Activated CD4-positive, alpha-beta T cell treated with anti-CD3 and anti-CD28 coated beads, Interleukin-2, amount 10 ng/mL, durations not matched to agents 24 days and 14 days (primary cell): ENCODE measurements at regions not wholly inside any gene's neighbourhood (a gene's known extent, or its start where the extent isn't known, plus 50 kb on each side); places are given as distances from the start of the nearest gene placed in this dataset.

Source experiments
- DNase-seq: peaks from one replicate; pipeline ENCODE4 v3.0.0; 2022
- H3K27ac Mint-ChIP-seq: one replicate; pipeline ENCODE4 v1.8.0; 2022; ENCODE audit warnings: mild to moderate bottlenecking, mixed read lengths
- H3K27me3 Mint-ChIP-seq: one replicate; pipeline ENCODE4 v1.8.0; 2022; ENCODE audit warnings: mixed read lengths
- H3K36me3 Mint-ChIP-seq: one replicate; pipeline ENCODE4 v1.8.0; 2022; ENCODE audit warnings: low read depth, mild to moderate bottlenecking, mixed read lengths
- H3K4me1 Mint-ChIP-seq: one replicate; pipeline ENCODE4 v1.8.0; 2021; ENCODE audit warnings: mixed read lengths
- H3K4me3 Mint-ChIP-seq: one replicate; pipeline ENCODE4 v1.8.0; 2022; ENCODE audit warnings: mild to moderate bottlenecking, moderate library complexity, mixed read lengths
- H3K9me3 Mint-ChIP-seq: one replicate; pipeline ENCODE4 v1.8.0; 2021; ENCODE audit warnings: mixed read lengths
- intact Hi-C: fragments of 100-400 bp; cut with micrococcal nuclease; formaldehyde crosslinking; loops from one replicate; pipeline ENCODE4 v1.15.1; 2023

GRCh38 chr2:212945526-212945925 is 205.9 kb downstream of the IKZF2 start:
- no peak overlapping the region for H3K4me3 Mint-ChIP-seq

DNA sequence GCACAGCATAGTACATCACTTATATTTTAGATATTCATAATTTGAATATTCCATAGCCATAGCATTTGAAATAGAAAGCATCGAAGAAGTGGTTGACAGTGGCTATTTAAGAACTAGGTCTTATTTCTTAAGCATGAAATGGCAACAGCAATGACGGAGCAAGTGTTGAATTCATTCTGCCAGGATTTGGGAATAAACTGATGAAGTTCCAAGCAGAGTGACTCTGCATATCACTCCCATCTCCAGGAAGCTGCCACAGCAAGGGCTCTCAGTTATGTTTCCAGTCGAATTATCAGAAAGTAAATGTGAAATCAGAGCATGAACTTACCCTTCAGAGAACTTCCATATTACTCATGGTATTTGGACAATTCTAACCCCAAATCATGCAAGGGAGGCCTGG is 208.1 kb downstream of the IKZF2 start:
- intact Hi-C loops = no loop called here
- Mint-ChIP-seq H3K36me3 (no peaks in the 10 kb centered on the region), H3K4me1 (no peaks in the 10 kb centered on the region)

More at GRCh38 chr2:212945526-212945925, 205.9 kb downstream of the IKZF2 start:
- no peak for DNase-seq
- intact Hi-C loops = no loop called here
- Mint-ChIP-seq H3K27me3 (peaks cover 1% of the 10 kb centered on the region), H3K9me3 (no peaks in the 10 kb centered on the region), H3K27ac (no peak overlapping the region), H3K4me1 (no peaks in the 10 kb centered on the region), H3K36me3 (no peaks in the 10 kb centered on the region)

DNA sequence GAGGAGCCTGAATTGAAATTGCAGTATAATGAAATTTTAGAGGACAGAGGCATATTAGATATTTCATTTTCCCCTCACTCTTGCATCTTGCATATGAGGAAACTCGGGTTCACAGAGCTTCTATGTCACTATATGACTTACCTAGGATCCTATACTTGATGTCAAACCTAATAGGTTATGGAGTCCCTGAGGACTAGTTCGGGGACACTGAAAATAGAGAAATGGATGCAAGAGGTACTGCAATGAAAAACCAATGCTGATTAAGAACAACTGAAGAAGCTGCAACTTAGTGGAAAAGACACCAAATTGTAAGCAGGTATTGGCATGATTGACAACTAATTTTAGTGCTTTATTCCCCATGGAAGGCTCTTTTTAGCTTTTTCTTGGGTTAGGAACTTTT is 210.1 kb downstream of the IKZF2 start:
- intact Hi-C loops = no loop called here
- H3K9me3 Mint-ChIP-seq = no peaks in the 10 kb centered on the region
- no peaks in the 10 kb centered on the region for H3K36me3 Mint-ChIP-seq
- H3K27ac Mint-ChIP-seq = no peak overlapping the region
- no peak overlapping the region for H3K4me3 Mint-ChIP-seq
- no peak for DNase-seq
- H3K4me1 Mint-ChIP-seq = no peaks in the 10 kb centered on the region
- peaks cover 1% of the 10 kb centered on the region for H3K27me3 Mint-ChIP-seq

More for the DNA sequence above, 208.1 kb downstream of the IKZF2 start:
- no peaks in the 10 kb centered on the region for H3K9me3 Mint-ChIP-seq
- H3K27ac Mint-ChIP-seq = no peak overlapping the region
- no peak overlapping the region for H3K4me3 Mint-ChIP-seq
- no peak for DNase-seq
- H3K27me3 Mint-ChIP-seq = peaks cover 1% of the 10 kb centered on the region

DNA sequence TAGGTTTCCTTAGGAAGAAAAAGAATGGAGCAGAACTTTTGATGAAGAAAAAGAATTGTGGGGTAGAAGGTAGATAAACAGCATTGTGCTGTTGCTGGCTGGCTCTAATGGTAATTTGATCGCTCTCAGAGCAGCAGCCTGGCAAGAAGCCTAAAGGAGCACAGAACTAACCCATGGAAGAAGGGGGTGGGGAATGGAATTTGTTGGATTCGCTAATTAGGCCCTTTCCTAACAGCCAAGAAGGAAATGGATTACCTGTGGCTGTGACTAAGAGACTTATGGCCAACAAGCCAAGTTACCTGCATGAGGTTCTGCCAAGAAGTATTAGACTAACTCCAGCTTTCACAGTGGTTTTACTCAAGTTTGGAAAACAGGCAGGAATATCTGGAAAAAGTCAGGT is 210.6 kb downstream of the IKZF2 start:
- Mint-ChIP-seq H3K27me3 (peaks cover 1% of the 10 kb centered on the region), H3K9me3 (no peaks in the 10 kb centered on the region), H3K4me1 (no peaks in the 10 kb centered on the region), H3K36me3 (no peaks in the 10 kb centered on the region), H3K4me3 (no peak overlapping the region), H3K27ac (no peak overlapping the region)
- intact Hi-C loops = no loop called here
- no peak for DNase-seq

DNA sequence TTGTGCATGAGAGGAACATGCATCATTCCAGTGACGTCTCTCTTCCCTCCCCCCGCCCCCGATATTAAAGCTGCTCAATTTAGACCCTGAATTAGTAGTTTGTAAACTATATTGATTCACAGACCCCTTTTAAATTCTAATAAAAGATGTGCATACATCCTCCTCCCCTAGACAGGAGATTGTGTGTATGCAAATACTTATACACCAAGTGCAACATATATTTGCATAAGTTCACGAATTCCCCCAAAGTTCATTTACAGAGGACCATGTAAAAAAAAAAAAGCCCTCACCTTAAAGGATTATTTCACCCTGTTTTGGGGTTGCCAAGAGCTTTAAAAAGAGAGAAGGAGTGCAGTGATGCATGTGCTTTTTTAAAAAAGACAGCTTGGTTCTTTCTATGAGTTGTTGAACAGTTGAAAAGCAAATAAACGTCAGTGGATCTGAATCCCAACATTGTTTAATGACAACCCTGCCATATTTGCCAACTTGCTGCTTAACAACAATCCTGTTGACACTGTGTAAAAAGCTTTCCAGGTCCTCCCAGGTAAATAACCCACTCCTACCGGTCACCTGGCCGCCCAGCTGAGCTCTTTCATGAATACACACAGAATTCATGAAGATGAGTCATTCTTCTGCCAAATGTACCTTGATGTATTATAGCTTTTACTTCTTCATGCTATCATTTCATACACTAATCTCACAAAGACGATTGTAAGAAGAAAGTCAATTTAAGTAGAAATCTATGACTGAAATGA is 211.5 kb downstream of the IKZF2 start:
- Mint-ChIP-seq H3K36me3 (no peaks in the 10 kb centered on the region), H3K4me1 (no peaks in the 10 kb centered on the region), H3K9me3 (no peaks in the 10 kb centered on the region), H3K4me3 (no peak overlapping the region), H3K27ac (no peak overlapping the region), H3K27me3 (peaks cover 3% of the 10 kb centered on the region)
- no peak for DNase-seq
- intact Hi-C loops = no loop called here

GRCh38 chr2:212938144-212938793 is 213.1 kb downstream of the IKZF2 start:
- no peaks in the 10 kb centered on the region for H3K9me3 Mint-ChIP-seq
- intact Hi-C loops = no loop called here
- peaks cover 3% of the 10 kb centered on the region for H3K27me3 Mint-ChIP-seq
- no peaks in the 10 kb centered on the region for H3K4me1 Mint-ChIP-seq
- H3K27ac Mint-ChIP-seq = no peak overlapping the region
- no peak for DNase-seq
- H3K4me3 Mint-ChIP-seq = no peak overlapping the region
- no peaks in the 10 kb centered on the region for H3K36me3 Mint-ChIP-seq

- Mint-ChIP-seq H3K27ac (no peak overlapping the region), H3K4me1 (no peaks in the 10 kb centered on the region)
Observed at GRCh38 chr2:212936572-212936971, 214.8 kb downstream of the IKZF2 start.

GRCh38 chr2:212935752-212936151 is 215.7 kb downstream of the IKZF2 start:
- H3K4me1 Mint-ChIP-seq = no peaks in the 10 kb centered on the region
- H3K27me3 Mint-ChIP-seq = peaks cover 3% of the 10 kb centered on the region
- no peak overlapping the region for H3K27ac Mint-ChIP-seq
- intact Hi-C loops = no loop called here
- H3K36me3 Mint-ChIP-seq = no peaks in the 10 kb centered on the region
- H3K9me3 Mint-ChIP-seq = no peaks in the 10 kb centered on the region
- H3K4me3 Mint-ChIP-seq = no peak overlapping the region
- no peak for DNase-seq

More at GRCh38 chr2:212936572-212936971, 214.8 kb downstream of the IKZF2 start:
- Mint-ChIP-seq H3K36me3 (no peaks in the 10 kb centered on the region), H3K4me3 (no peak overlapping the region), H3K9me3 (no peaks in the 10 kb centered on the region), H3K27me3 (peaks cover 3% of the 10 kb centered on the region)
- DNase-seq = no peak
- intact Hi-C loops = no loop called here

- Mint-ChIP-seq H3K4me1 (no peaks in the 10 kb centered on the region), H3K4me3 (no peak overlapping the region), H3K27me3 (peaks cover 2% of the 10 kb centered on the region), H3K27ac (no peak overlapping the region), H3K9me3 (no peaks in the 10 kb centered on the region), H3K36me3 (no peaks in the 10 kb centered on the region)
- intact Hi-C loops = no loop called here
- no peak for DNase-seq
Observed at GRCh38 chr2:212931271-212931670, 220.1 kb downstream of the IKZF2 start.

DNA sequence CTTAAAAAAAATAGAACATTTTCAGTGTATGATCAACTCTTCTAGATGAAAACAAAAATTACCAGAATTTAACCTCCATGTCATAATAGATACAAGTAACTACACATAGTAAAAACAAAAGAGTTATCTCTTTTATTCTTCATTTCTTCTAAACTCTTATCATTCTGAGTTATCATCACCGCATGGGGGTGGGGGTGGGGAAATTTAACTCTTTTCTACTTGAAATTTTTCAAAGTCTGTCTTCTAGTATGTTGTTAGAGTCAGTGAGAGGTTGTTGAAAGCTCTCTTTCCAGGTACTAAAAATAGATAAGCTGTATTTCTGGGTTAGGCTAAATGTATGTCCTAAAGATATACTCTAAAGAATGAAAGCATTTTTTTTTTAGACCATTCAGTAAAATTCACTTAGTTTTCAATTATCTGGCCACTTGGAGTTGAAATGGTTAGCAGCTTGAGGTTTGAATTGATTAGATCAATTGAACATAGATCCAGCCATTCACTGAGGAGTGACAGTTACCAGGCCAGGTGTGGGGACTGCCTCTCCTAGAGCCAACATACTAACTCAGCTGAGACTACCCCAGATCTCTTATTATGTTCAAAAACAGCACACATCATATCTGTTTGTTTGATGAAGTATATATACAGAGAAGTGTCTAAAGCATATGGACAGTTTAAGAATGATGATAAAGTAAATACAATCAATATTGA is 220.7 kb downstream of the IKZF2 start:
- peaks cover 2% of the 10 kb centered on the region for H3K27me3 Mint-ChIP-seq
- H3K36me3 Mint-ChIP-seq = no peaks in the 10 kb centered on the region
- H3K9me3 Mint-ChIP-seq = no peaks in the 10 kb centered on the region
- intact Hi-C loops = no loop called here
- no peaks in the 10 kb centered on the region for H3K4me1 Mint-ChIP-seq
- H3K27ac Mint-ChIP-seq = no peak overlapping the region
- H3K4me3 Mint-ChIP-seq = no peak overlapping the region
- DNase-seq = no peak

GRCh38 chr2:212929971-212930370 is 221.4 kb downstream of the IKZF2 start:
- Mint-ChIP-seq H3K4me1 (no peaks in the 10 kb centered on the region), H3K27me3 (no peaks in the 10 kb centered on the region), H3K9me3 (peaks cover under 1% of the 10 kb centered on the region), H3K4me3 (no peak overlapping the region), H3K27ac (no peak overlapping the region), H3K36me3 (no peaks in the 10 kb centered on the region)
- intact Hi-C loops = no loop called here
- DNase-seq = no peak

DNA sequence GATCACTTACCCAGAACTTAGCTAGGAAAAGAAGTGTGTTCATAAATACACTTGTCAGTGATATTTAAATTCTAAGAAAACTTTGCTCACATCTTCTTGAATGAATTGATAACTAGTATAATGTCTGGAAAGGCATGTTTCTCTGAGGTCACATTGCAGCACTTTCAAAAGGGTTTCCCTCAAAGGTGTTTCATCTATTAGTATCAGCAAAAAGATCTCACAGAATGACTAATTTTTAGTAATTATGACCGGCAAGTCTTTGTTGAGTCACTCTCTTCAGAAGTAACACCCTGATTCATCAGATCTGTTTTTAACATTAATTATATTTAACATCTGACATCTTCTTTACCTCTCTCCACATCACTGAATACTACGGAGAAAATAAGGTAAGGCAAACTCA is 222.3 kb downstream of the IKZF2 start:
- H3K27ac Mint-ChIP-seq = no peak overlapping the region
- no peaks in the 10 kb centered on the region for H3K27me3 Mint-ChIP-seq
- DNase-seq = no peak
- H3K4me3 Mint-ChIP-seq = no peak overlapping the region
- intact Hi-C loops = no loop called here
- H3K9me3 Mint-ChIP-seq = peaks cover 3% of the 10 kb centered on the region
- no peaks in the 10 kb centered on the region for H3K4me1 Mint-ChIP-seq
- no peaks in the 10 kb centered on the region for H3K36me3 Mint-ChIP-seq

DNA sequence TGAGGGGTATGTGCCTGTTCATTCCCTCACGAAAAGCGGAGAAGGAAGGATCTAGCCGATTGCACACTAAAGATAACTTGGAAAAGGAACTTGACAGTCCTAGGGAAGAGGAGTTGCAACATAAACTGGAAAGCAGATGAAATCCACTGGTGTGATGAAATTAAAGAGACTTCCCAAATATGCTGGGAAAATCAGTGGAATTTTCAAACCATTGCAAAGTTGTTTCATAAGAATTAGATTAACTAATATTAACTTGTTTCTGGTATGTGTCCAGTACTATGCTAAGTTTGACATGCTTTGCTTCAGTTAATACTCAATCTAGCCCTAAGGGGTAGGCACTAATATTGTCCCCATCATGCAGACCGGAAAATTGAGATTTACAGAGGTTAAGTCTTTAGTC is 222.7 kb downstream of the IKZF2 start:
- Mint-ChIP-seq H3K27ac (no peak overlapping the region), H3K4me3 (no peak overlapping the region), H3K36me3 (no peaks in the 10 kb centered on the region), H3K4me1 (no peaks in the 10 kb centered on the region), H3K9me3 (peaks cover 3% of the 10 kb centered on the region), H3K27me3 (no peaks in the 10 kb centered on the region)
- no peak for DNase-seq
- intact Hi-C loops = no loop called here

- Mint-ChIP-seq H3K4me1 (no peaks in the 10 kb centered on the region), H3K27ac (no peak overlapping the region), H3K4me3 (no peak overlapping the region), H3K9me3 (peaks cover 3% of the 10 kb centered on the region), H3K36me3 (no peaks in the 10 kb centered on the region), H3K27me3 (no peaks in the 10 kb centered on the region)
- intact Hi-C loops = no loop called here
- no peak for DNase-seq
Observed at GRCh38 chr2:212926940-212927339, 224.5 kb downstream of the IKZF2 start.
